NB4 (cell line): ENCODE measurements at regions not wholly inside any gene's neighbourhood (a gene's known extent, or its start where the extent isn't known, plus 50 kb on each side); places are given as distances from the start of the nearest gene placed in this dataset.

Experiments used
- DNase-seq: peaks from one replicate; pipeline ENCODE4 v3.0.0; 2010; ENCODE audit warnings: low read depth
- H3K4me3 ChIP-seq: one replicate; pipeline ENCODE4 v1.5.1; 2011; ENCODE audit warnings: mild to moderate bottlenecking, low read depth, low read length, moderate library complexity
- MYC ChIP-seq: IDR thresholded peaks from 2 replicates; pipeline ENCODE4 v1.6.1; 2011; ENCODE audit warnings: low read depth, low read length
- POLR2A ChIP-seq: IDR thresholded peaks from 2 replicates; pipeline ENCODE4 v1.6.1; 2011; ENCODE audit warnings: mild to moderate bottlenecking; ENCODE audit not compliant: insufficient read length; ENCODE audit errors: extremely low read depth
- TF ChIP-seq, protein P1 (sequence below): IDR thresholded peaks from one replicate; pipeline ENCODE4 v1.5.1; 2012; ENCODE audit warnings: low read depth, low read length
- TF ChIP-seq, protein P2 (sequence below): IDR thresholded peaks from 2 replicates; pipeline ENCODE4 v1.6.1; 2011; ENCODE audit warnings: low read depth, low read length

DNA sequence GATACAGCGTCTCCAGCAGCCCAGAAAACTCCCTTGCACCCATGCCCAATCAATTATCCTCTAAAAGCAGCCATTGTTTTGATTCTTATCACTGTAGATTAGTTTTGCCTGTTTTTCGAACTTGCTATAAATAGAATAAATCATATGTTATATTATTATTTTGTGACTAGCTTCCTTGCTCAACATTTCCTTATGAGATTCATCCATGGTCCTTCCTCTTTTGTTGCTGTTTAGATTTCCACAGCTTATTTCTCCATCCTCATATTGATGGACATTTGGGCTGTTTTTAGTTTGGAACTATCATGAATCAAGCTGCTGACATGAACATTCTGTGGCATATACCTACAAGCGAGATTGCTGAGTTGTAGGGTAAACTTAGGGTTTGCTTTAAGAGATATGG, 595.3 kb downstream of the BCOR start:
- TF ChIP-seq, protein P1, sequence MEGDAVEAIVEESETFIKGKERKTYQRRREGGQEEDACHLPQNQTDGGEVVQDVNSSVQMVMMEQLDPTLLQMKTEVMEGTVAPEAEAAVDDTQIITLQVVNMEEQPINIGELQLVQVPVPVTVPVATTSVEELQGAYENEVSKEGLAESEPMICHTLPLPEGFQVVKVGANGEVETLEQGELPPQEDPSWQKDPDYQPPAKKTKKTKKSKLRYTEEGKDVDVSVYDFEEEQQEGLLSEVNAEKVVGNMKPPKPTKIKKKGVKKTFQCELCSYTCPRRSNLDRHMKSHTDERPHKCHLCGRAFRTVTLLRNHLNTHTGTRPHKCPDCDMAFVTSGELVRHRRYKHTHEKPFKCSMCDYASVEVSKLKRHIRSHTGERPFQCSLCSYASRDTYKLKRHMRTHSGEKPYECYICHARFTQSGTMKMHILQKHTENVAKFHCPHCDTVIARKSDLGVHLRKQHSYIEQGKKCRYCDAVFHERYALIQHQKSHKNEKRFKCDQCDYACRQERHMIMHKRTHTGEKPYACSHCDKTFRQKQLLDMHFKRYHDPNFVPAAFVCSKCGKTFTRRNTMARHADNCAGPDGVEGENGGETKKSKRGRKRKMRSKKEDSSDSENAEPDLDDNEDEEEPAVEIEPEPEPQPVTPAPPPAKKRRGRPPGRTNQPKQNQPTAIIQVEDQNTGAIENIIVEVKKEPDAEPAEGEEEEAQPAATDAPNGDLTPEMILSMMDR: no peak
- TF ChIP-seq MYC (no peak), POLR2A (no peak)
- TF ChIP-seq, protein P2, sequence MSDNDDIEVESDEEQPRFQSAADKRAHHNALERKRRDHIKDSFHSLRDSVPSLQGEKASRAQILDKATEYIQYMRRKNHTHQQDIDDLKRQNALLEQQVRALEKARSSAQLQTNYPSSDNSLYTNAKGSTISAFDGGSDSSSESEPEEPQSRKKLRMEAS: no peak
- no peak for DNase-seq
- H3K4me3 ChIP-seq: no peak overlapping the region

DNA sequence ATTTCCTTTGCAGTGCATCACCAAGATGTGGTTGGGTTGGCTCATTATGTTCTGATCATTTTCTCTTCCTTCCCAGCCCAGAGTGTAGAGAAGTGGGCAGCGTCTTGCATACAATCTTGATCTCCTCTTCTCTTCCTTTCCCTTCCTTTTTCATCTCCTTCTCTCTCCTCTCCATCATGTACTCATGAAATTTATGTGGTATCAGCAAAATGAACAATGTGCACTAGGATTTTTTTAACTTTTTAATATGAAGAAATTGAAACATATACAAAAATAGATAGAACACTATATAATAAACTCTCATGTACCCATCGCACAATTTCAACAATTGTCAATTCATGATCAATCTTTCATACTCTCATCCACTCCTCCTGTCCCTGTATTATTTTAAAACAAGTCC, 593.5 kb downstream of the BCOR start:
- no peak for DNase-seq
- TF ChIP-seq, protein P1: no peak
- no peak for TF ChIP-seq POLR2A
- no peak for TF ChIP-seq MYC
- TF ChIP-seq, protein P2: no peak
- H3K4me3 ChIP-seq: no peak overlapping the region

DNA sequence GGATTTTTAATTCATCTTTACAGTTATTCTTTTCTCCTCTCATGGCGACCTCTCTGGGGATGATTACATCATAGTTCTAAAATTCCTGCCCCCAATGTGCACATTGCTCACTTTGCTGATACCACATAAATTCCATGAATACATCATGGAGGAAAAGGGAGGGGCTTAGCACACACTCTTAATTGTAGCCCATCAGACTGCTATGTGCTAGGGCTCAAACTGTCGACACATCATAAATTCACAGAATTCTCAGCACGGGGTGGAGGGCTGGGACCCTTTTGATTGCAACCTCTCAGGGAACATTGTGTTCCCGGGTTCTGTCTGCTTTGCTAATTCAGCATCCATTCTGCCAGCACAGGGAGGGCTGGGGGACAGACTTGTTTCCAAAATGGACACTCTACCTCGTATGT, 592.9 kb downstream of the BCOR start:
- DNase-seq: no peak
- TF ChIP-seq POLR2A (no peak), MYC (no peak)
- TF ChIP-seq, protein P2: no peak
- TF ChIP-seq, protein P1: no peak
- H3K4me3 ChIP-seq: no peak overlapping the region

DNA sequence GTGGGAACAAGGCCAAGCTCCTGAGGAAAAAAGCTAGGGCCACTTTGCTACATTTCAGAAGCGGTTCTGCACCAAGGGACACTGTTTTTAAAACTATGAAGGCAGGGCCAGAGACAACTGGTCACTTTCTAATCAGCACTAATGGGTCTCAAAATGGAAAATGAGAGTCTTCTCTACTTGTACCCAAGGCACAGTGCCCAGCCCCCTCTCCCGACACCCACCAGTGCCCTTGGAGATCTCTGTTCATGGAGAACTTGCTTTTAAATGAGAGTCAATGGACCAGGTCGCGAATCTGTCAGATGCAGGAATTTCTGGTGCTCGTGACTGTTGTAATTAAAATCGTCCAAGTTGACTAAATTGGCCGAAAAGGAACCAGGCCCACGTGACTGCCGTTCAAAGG, 591.6 kb downstream of the BCOR start:
- TF ChIP-seq, protein P2: no peak
- TF ChIP-seq, protein P1: no peak
- TF ChIP-seq MYC: no peak
- TF ChIP-seq POLR2A: no peak
- no peak for DNase-seq
- H3K4me3 ChIP-seq: no peak overlapping the region

DNA sequence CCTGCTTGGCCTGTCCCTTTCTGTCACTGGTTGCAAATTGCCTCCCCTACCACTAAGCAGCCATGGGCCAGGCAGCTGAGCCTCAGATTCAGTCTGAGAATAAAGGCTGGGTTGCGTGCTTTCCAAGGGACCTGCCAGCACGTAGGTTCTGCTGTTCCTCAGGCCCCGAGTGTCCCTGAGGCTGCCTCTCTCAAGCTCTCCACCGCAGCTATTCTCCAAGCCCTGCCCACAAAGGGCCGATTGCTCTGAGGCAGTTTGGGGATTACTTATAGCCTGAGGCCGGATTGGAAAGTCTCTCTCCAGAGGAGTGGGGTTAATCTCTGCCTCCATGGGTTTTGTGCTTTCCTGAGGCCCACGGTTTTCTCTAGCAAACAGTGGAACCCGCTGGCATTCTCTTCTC, 590.7 kb downstream of the BCOR start:
- TF ChIP-seq, protein P1: no peak
- TF ChIP-seq POLR2A (no peak), MYC (no peak)
- TF ChIP-seq, protein P2: no peak
- DNase-seq: no peak

More for the DNA sequence above, 590.7 kb downstream of the BCOR start:
- no peak overlapping the region for H3K4me3 ChIP-seq
